HCT116 (cell line): ENCODE measurements at regions not wholly inside any gene's neighbourhood (a gene's known extent, or its start where the extent isn't known, plus 50 kb on each side); places are given as distances from the start of the nearest gene placed in this dataset.

Source experiments
- EZH2 ChIP-seq: fragments of 200-600 bp; sonication (generic); IDR thresholded peaks from 2 replicates; pipeline ENCODE4 v1.6.1; 2017; ENCODE audit warnings: antibody characterized with exemption, mixed run types
- TF ChIP-seq, protein P1 (sequence below): IDR thresholded peaks from 2 replicates; pipeline ENCODE4 v1.6.1; 2012; ENCODE audit warnings: low read depth

DNA sequence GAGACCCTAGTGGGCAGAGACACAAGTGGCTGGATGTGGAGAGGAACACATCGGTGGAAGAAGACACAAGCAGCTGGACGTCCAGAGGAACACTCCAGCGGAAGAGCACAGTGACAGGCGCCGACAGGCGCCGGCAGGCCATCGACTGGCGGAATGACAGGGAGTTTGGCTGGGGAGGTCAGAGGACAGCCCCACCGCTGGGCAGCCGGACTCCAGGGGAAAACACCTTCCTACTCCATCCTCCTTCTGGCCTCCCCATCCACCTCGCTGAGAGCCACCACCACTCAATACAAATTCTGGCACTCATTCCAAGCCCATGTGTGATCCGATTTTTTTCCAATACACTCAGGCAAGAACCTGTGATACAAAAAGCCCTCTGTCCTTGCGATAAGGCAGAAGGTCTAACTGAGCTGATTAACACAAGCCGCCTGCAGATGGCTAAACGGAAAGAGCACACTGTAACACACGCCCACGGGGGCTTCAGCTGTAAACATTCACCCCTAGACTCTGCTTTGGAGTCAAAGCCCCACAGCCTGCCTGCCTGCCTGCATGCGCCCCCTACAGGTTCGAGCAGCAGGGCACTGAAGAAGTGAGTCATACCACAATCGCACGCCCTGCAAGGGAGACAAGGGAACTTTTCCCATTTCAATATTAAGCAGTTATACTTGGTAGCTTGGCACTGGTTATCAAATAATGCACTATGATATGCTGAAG is 50.2 kb upstream of the LRP1B start (continued):
- TF ChIP-seq, protein P1, sequence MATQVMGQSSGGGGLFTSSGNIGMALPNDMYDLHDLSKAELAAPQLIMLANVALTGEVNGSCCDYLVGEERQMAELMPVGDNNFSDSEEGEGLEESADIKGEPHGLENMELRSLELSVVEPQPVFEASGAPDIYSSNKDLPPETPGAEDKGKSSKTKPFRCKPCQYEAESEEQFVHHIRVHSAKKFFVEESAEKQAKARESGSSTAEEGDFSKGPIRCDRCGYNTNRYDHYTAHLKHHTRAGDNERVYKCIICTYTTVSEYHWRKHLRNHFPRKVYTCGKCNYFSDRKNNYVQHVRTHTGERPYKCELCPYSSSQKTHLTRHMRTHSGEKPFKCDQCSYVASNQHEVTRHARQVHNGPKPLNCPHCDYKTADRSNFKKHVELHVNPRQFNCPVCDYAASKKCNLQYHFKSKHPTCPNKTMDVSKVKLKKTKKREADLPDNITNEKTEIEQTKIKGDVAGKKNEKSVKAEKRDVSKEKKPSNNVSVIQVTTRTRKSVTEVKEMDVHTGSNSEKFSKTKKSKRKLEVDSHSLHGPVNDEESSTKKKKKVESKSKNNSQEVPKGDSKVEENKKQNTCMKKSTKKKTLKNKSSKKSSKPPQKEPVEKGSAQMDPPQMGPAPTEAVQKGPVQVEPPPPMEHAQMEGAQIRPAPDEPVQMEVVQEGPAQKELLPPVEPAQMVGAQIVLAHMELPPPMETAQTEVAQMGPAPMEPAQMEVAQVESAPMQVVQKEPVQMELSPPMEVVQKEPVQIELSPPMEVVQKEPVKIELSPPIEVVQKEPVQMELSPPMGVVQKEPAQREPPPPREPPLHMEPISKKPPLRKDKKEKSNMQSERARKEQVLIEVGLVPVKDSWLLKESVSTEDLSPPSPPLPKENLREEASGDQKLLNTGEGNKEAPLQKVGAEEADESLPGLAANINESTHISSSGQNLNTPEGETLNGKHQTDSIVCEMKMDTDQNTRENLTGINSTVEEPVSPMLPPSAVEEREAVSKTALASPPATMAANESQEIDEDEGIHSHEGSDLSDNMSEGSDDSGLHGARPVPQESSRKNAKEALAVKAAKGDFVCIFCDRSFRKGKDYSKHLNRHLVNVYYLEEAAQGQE = no peak
- no peak for TF ChIP-seq EZH2
